CD14-positive monocyte (primary cell): ENCODE measurements at regions not wholly inside any gene's neighbourhood (a gene's known extent, or its start where the extent isn't known, plus 50 kb on each side); places are given as distances from the start of the nearest gene placed in this dataset.

Experiments used
- DNase-seq, 3 donors: peaks; one replicate each; pipeline ENCODE4 v3.0.0-alpha.2; 2011 to 2022
- H2AFZ ChIP-seq: 2 replicates; pipeline ENCODE4 v1.6.0; 2012; ENCODE audit warnings: mild to moderate bottlenecking, low read depth, low read length, inconsistent platforms; ENCODE audit not compliant: insufficient read depth, poor library complexity, severe bottlenecking
- H3K27ac ChIP-seq, 2 donors: 1 replicate in 1 of 2; 2 replicates in 1 of 2; pipeline ENCODE4 v1.5.1; 2012 to 2013; ENCODE audit warnings: low read length in 2 of 2, control low read depth in 1 of 2, inconsistent platforms in 1 of 2, low read depth in 1 of 2, mild to moderate bottlenecking in 1 of 2
- H3K27me3 ChIP-seq, 2 donors: one replicate each; pipeline versions ENCODE4 v1.6.0 to v1.6.1; 2011 to 2013; ENCODE audit warnings: low read length in 2 of 2; ENCODE audit not compliant: control insufficient read depth in 2 of 2, insufficient read depth in 2 of 2
- H3K36me3 ChIP-seq, 2 donors: replicated peaks in 1 of 2; 1 replicate in 1 of 2; 2 replicates in 1 of 2; pipeline versions ENCODE4 v1.5.1 to v1.6.1; 2012 to 2013; ENCODE audit warnings: low read length in 2 of 2, control low read depth in 1 of 2, inconsistent platforms in 1 of 2, mild to moderate bottlenecking in 1 of 2; ENCODE audit not compliant: insufficient read depth in 2 of 2, control insufficient read depth in 1 of 2
- H3K4me1 ChIP-seq, 2 donors: 1 replicate in 1 of 2; 2 replicates in 1 of 2; pipeline versions ENCODE4 v1.5.1 to v1.6.1; 2012 to 2013; ENCODE audit warnings: low read length in 2 of 2, control low read depth in 1 of 2, inconsistent platforms in 1 of 2, mild to moderate bottlenecking in 1 of 2, moderate library complexity in 1 of 2; ENCODE audit not compliant: insufficient read depth in 2 of 2, control insufficient read depth in 1 of 2
- H3K4me2 ChIP-seq: replicated peaks from 2 replicates; pipeline ENCODE3; 2012; ENCODE audit warnings: low read length, moderate library complexity, mild to moderate bottlenecking; ENCODE audit not compliant: poor library complexity, severe bottlenecking; ENCODE audit errors: extremely low read depth
- H3K4me3 ChIP-seq, 3 experiments: fragments of 200-600 bp in 1 of 3; sonication (generic) in 1 of 3; replicated peaks in 1 of 3; 1 replicate in 2 of 3; 2 replicates in 1 of 3; pipeline ENCODE4 v1.5.1; 2011 to 2013; ENCODE audit warnings: low read length in 3 of 3, mild to moderate bottlenecking in 3 of 3, control low read depth in 2 of 3, low read depth in 2 of 3, inconsistent platforms in 1 of 3, moderate library complexity in 1 of 3
- H3K79me2 ChIP-seq: 2 replicates; pipeline ENCODE4 v1.6.0; 2012; ENCODE audit warnings: mild to moderate bottlenecking, control low read depth, inconsistent platforms, low read length, moderate library complexity; ENCODE audit not compliant: insufficient read depth
- H3K9ac ChIP-seq: 2 replicates; pipeline ENCODE4 v1.6.0; 2017; ENCODE audit warnings: low read length, mild to moderate bottlenecking; ENCODE audit not compliant: insufficient read depth, poor library complexity, severe bottlenecking
- H3K9me3 ChIP-seq, 2 donors: replicated peaks in 1 of 2; 1 replicate in 1 of 2; 2 replicates in 1 of 2; pipeline versions ENCODE4 v1.5.1 to v1.6.1; 2012 to 2013; ENCODE audit warnings: low read length in 2 of 2, control low read depth in 1 of 2; ENCODE audit not compliant: control insufficient read depth in 1 of 2, insufficient read depth in 1 of 2
- H4K20me1 ChIP-seq: 2 replicates; pipeline ENCODE4 v1.6.0; 2012; ENCODE audit warnings: mild to moderate bottlenecking, low read length, control low read depth, moderate library complexity; ENCODE audit not compliant: insufficient read depth
- H3K27ac Mint-ChIP-seq, 7 donors: one replicate each; pipeline ENCODE4 v1.8.0; 2020; ENCODE audit warnings: mild to moderate bottlenecking in 7 of 7, mixed read lengths in 7 of 7, moderate library complexity in 6 of 7, inconsistent platforms in 2 of 7
- H3K27me3 Mint-ChIP-seq, 3 donors: one replicate each; pipeline ENCODE4 v1.8.0; 2021 to 2022; ENCODE audit warnings: low read depth in 3 of 3, mild to moderate bottlenecking in 3 of 3, mixed read lengths in 3 of 3, moderate library complexity in 3 of 3, inconsistent platforms in 1 of 3
- H3K36me3 Mint-ChIP-seq, 2 donors: one replicate each; pipeline ENCODE4 v1.8.0; 2020; ENCODE audit warnings: mixed read lengths in 2 of 2, inconsistent platforms in 1 of 2, mild to moderate bottlenecking in 1 of 2
- H3K4me1 Mint-ChIP-seq: one replicate; pipeline ENCODE4 v1.8.0; 2020; ENCODE audit warnings: mild to moderate bottlenecking, mixed read lengths
- H3K4me3 Mint-ChIP-seq, 2 donors: one replicate each; pipeline ENCODE4 v1.8.0; 2020; ENCODE audit warnings: mild to moderate bottlenecking in 2 of 2, mixed read lengths in 2 of 2, moderate library complexity in 1 of 2
- H3K9me3 Mint-ChIP-seq, 7 donors: one replicate each; pipeline ENCODE4 v1.8.0; 2020 to 2022; ENCODE audit warnings: mixed read lengths in 7 of 7, mild to moderate bottlenecking in 6 of 7, moderate library complexity in 6 of 7, inconsistent platforms in 2 of 7
- CTCF ChIP-seq: fragments of 200-600 bp; IDR thresholded peaks from one replicate; pipeline ENCODE4 v1.8.0; 2022; ENCODE audit warnings: antibody characterized with exemption, mild to moderate bottlenecking
- WGBS: methylation state at CpG from one replicate; pipeline ENCODE4 v1.1.5; 2013; ENCODE audit warnings: missing lambda C conversion rate; ENCODE audit not compliant: insufficient coverage; 5-methylcytosine and 5-hydroxymethylcytosine counted together
- intact Hi-C, 2 donors: fragments of 100-400 bp; cut with micrococcal nuclease; formaldehyde crosslinking; loops; one replicate each; pipeline versions ENCODE4 v1.15.0 to v1.15.1; 2023

- Mint-ChIP-seq H3K4me3 (no peak overlapping the region), H3K36me3 (no peaks in the 10 kb centered on the region), H3K9me3 (peaks cover 0 to 6% (median 2%) of the 10 kb centered on the region in 7 donors), H3K4me1 (no peaks in the 10 kb centered on the region), H3K27me3 (peaks cover 0 to 1% (median 0%) of the 10 kb centered on the region in 3 donors), H3K27ac (no peak overlapping the region)
- no peak overlapping the region for H3K9ac ChIP-seq
- no peaks in the 10 kb centered on the region for H4K20me1 ChIP-seq
- no peaks in the 10 kb centered on the region for H3K79me2 ChIP-seq
- H3K27ac ChIP-seq, result no peak overlapping the region
- intact Hi-C loops, result no loop called here
- H3K27me3 ChIP-seq, result no peaks in the 10 kb centered on the region
- no peaks in the 10 kb centered on the region for H3K4me1 ChIP-seq
- no peak for TF ChIP-seq CTCF
- H3K4me2 ChIP-seq, result no peak overlapping the region
- DNase-seq, result no peak
- no peaks in the 10 kb centered on the region for H3K36me3 ChIP-seq
- no peak overlapping the region for H3K4me3 ChIP-seq
- no peaks in the 10 kb centered on the region for H3K9me3 ChIP-seq
- H2AFZ ChIP-seq, result no peak overlapping the region
Measured at GRCh38 chr2:83462881-83463280, 996.2 kb downstream of the SUCLG1 start.

- Histone ChIP-seq H2AFZ (no peak overlapping the region), H4K20me1 (no peaks in the 10 kb centered on the region), H3K9ac (no peak overlapping the region), H3K27ac (no peak overlapping the region), H3K4me3 (no peak overlapping the region), H3K9me3 (no peaks in the 10 kb centered on the region), H3K27me3 (no peaks in the 10 kb centered on the region), H3K79me2 (no peaks in the 10 kb centered on the region), H3K36me3 (no peaks in the 10 kb centered on the region), H3K4me1 (no peaks in the 10 kb centered on the region), H3K4me2 (no peak overlapping the region)
- intact Hi-C loops, result no loop called here
- no peak for TF ChIP-seq CTCF
- DNase-seq, result no peak
- H3K4me1 Mint-ChIP-seq, result no peaks in the 10 kb centered on the region
- no peak overlapping the region for H3K27ac Mint-ChIP-seq
- peaks cover 0 to 4% (median 0%) of the 10 kb centered on the region in 7 donors for H3K9me3 Mint-ChIP-seq
- no peaks in the 10 kb centered on the region for H3K36me3 Mint-ChIP-seq
- no peaks in the 10 kb centered on the region for H3K27me3 Mint-ChIP-seq
- no peak overlapping the region for H3K4me3 Mint-ChIP-seq
- no CpG with 5 or more reads among the region's 3 CpGs for WGBS
Measured at GRCh38 chr2:83461135-83461534, 997.9 kb downstream of the SUCLG1 start.
